Stimulated activated CD8-positive, alpha-beta memory T cell treated with anti-CD3 and anti-CD28 coated beads, Interleukin-4, amount 100 ng/mL, for 24 hours (primary cell): ENCODE measurements at regions not wholly inside any gene's neighbourhood (a gene's known extent, or its start where the extent isn't known, plus 50 kb on each side); places are given as distances from the start of the nearest gene placed in this dataset.
"Not testable (repeated sequence)": the region's sequence is repeated elsewhere in the genome, so short reads cannot be mapped to it uniquely, and the experiment has no call there.

Experiments
- DNase-seq: peaks from one replicate; pipeline ENCODE4 v3.0.0-alpha.2; 2020; ENCODE audit warnings: low read depth

- DNase-seq = no peak
Measured at GRCh38 chr1:4172644-4173599, 272.9 kb upstream of the C1orf174 start.

GRCh38 chr1:4173731-4174130 lies 273.7 kb upstream of the C1orf174 start:
- DNase-seq = no peak

DNA sequence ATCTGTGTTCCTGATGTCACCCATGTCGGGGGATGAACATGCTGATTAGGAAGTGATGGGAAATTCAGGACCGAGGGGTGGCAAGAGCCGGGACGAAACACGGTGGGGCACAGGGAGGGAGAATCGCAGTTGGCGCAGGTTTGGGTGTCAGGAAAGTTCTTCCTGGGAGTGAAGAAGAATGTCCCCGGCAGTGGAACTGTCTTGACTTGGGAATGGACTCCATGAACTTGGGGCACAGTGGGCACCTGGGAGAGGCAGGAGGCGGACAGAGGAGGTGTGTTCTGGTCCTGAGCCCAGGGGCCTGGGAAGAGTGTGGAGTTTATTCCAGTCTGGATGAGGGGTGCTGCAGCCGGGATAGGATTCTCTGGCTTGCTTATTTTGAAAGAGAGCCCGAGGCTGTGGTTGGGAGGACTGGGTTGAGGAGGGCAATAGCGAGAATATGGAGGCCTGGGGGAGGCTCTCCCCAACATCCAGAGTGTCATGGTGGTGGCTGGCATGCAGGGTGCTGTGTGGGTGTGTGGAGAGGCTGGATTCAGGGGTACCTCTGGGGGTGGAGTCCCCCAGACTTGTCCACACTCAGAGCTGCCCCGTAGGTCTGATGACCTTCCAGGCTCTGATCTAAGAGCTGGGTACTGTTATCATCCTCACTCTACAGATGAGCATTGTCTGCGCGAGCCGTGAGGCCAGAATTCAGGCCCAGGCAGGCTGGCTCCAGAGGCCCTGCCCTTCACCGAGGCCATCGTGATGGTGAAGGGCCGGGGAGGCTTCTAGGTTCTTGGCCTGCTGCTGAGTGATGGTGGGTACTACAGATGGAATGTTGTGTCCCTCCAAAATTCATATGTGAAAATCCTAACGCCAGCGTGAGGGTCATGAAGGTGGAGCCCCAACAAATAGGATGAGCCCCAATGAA lies 274.5 kb upstream of the C1orf174 start:
- DNase-seq = no peak

DNA sequence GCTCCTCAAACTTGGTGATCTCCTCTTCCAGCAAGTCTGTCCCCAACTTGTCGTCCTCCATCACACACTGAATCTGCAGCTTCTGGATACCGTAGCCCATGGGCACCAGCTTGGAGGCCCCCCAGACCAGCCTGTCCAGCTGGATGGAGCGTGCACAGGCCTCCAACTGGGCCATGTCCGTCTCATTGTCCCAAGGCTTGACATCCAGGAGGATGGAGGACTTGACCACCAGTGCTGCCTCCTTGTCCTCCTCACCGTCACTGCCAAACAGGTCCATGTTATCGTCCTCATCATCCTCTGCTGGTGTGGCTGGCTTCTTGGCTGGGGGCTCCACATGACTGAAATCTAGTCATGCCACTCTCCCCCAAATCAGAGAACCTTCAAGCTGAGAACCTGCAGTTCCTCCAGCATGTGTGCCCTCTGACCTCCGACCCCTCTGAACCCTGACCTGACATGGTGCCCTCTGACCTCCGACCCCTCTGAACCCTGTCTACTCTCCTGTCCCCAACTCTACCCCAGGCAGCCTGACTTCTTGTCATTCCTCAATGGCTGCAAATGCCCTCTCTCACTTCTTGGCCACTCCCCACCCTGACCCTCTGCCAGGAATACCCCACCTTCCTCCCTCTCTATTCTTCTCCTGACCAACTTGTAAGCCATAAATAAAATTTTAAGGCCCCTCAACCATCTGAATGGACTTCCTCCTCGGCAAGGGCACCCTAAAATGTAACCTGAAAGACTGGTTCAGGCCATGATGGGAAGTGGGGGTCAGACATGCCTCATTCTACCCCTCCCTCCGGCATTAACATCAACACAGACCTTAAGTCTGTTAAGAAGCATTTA lies 275.7 kb upstream of the C1orf174 start:
- DNase-seq = no peak

DNA sequence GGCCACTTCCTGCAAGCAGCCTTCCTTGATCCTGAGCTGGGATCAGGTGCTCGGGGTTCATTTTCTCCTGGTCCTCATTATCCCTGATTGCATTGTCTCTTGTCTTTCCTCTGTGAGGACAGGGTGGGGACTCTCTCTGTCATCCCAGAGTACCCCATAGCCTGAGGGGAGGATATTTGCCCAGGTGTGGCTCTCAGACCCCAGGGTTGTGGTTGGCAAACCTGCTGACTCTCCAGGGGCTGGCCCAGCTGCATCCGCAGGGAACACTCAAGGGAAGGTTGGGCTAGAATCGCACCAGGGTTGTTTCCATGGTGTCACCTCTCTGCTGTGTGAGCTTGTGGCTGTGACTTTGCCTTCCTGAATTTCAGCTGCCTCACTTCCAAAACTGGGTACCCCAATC lies 276.8 kb upstream of the C1orf174 start:
- no peak for DNase-seq

GRCh38 chr1:4177425-4178150 lies 277.5 kb upstream of the C1orf174 start:
- DNase-seq = no peak

DNA sequence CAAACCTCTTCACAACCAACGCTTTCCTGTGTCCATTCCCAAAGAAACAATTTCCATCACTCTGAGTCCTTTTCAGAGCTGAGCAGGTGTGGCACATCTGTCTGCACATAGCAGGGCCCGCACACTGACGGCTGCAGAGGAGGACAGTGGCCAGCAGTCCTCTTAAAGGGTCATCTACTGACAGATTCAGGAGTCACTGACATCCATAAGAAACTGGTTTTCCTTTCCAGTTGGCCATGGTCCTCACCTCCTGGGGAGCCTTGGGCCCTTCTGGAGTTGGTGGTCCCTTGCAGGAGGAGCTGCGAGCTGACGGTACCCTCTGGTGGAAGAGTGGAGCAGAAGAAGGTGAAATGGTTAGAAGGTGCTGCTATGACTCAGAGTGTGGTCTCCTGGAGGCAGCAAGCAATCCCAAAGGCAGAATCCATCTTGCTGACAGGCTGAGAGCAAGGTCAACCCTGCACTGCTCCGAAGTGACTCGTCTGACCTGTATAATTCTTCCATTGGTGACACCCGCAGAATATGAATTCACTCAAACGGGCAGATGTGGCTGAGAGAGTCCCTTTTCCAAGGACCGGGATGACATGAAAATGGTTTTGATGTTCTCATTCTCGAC lies 278.5 kb upstream of the C1orf174 start:
- no peak for DNase-seq

DNA sequence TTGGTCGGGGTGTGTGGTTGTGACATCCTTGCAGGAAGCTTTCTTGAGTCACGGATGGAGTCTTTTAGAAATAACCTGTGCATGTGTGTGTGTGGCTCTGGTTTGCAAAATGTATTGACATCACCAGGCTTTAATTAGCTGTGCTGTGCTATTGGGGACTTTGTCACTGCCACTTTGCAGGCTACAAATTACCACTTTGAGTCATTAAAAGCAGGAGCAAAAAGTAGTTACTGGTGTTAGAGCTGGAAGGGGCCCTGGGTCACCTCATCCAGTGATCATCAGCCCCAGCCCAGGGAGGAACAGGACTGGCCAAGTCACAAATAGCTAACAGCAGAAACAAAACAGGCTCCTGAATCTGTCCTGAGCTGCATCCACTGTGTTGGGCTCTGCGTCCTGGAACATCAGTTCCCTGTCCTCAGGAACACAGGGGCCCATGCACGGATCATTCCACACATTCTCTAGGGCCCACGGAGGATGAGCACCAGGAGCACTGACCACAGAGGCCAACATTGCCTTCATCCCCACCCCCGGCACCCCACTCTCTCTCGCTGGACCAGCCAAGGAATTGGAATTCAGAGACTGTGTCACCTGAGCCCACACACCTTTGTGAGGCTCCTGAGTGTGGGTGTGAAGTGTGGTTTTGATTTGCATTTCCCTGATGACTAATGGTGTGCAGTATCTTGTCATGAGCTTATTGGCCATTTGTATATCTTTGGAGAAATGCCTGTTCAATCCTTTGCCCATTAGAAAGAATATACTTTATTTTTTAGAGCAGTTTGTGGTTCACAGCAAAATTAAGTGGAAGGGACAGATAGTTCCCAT lies 280.1 kb upstream of the C1orf174 start:
- DNase-seq = no peak

- not testable (repeated sequence) for DNase-seq
Measured at GRCh38 chr1:4186486-4186885, 286.4 kb upstream of the C1orf174 start.

DNA sequence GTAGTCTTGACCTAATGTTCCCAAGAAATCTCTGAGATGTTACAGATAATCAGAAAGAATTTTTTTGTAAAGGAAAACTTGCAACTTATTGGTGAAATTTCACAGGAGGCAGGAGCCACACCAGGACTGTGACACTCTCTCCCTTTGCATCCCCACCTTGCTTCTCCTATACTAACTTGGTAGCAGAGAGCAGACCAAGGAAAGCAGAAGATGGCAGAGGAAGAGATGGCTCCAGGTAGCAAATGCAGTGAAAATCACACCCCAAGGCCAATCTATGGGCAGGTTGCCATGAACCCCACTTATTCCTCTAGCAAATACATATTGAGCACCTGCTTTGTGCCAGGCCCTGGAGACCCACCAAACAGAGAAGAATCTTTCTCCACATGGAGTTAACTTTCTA lies 303.4 kb upstream of the C1orf174 start:
- DNase-seq = no peak

- no peak for DNase-seq
Measured at GRCh38 chr1:4207183-4207582, 307.1 kb upstream of the C1orf174 start.

DNA sequence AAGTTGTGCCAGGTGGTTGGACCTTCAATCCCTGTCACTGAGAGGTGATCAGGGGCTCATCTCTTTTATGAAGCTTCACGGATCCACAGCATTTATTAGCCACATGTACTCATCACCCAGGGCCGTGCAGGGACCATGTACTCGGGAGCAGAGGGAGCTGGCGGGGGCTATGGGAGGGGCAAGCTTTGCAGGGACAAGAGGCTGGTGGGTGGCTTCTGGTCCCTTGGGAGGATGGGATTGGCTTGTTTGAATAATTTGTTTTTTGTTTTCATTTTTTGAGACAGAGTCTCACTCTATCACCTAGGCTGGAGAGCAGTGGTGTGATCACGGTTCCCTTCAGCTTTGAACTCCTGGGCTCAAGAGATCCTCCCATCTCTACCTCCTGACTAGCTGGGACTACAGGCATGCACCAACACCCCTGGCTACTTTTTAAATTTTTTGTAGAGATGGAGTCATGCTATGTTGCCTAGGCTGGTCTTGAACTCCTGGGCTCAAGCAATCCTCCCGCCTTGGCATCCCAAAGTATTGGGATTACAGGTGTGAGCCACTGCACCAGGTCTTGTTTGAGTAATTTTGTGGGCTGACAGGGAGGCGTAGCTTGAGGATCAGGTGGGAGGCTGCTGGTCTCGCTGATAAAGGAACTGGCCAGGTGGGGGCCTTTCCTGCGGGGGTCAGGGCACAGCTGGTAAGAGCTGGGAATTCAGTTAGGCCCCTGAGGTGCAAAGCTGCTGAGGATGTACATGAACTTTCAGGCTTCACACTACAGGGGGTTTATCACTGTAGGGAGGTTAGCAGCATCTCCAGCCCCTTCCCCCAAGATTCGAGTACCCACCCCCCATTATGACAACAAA lies 308.0 kb upstream of the C1orf174 start:
- DNase-seq = no peak

GRCh38 chr1:4210043-4210442 lies 310.0 kb upstream of the C1orf174 start:
- no peak for DNase-seq

DNA sequence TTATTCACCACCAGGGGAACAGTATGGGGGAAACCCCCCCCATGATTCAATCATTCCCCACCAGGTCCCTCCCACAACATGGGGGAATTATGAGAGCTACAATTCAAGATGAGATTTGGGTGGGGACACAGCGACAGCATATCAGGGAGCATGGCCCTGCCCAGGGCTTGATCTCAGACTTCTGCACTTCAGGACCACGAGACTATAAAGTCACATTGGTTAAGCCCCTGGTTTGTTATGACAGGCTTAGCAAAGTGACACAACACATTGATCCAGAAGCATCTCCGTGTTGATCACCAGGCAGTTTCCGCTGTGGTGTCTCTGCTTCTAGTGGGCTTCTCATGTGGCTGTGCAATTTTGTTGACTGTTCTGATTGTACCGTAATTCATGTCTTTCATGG lies 312.7 kb upstream of the C1orf174 start:
- no peak for DNase-seq

- DNase-seq = no peak
Measured at GRCh38 chr1:4213366-4213973, 313.4 kb upstream of the C1orf174 start.

GRCh38 chr1:4214826-4215225 lies 314.8 kb upstream of the C1orf174 start:
- no peak for DNase-seq

GRCh38 chr1:4215391-4215790 lies 315.3 kb upstream of the C1orf174 start:
- DNase-seq = no peak

- DNase-seq = no peak
Measured at GRCh38 chr1:4216231-4216630, 316.2 kb upstream of the C1orf174 start.

- DNase-seq = no peak
Measured at GRCh38 chr1:4218619-4219018, 318.5 kb upstream of the C1orf174 start.
